HepG2 (cell line): ENCODE measurements at regions not wholly inside any gene's neighbourhood (a gene's known extent, or its start where the extent isn't known, plus 50 kb on each side); places are given as distances from the start of the nearest gene placed in this dataset.

ENCODE experiments used
- FOXJ3 ChIP-seq: sonication (generic); formaldehyde crosslinking; IDR thresholded peaks from 2 replicates; pipeline ENCODE4 v1.4.0; 2020; ENCODE audit warnings: missing genetic modification reagents, mild to moderate bottlenecking, borderline replicate concordance
- GZF1 ChIP-seq: sonication (generic); formaldehyde crosslinking; IDR thresholded peaks from 2 replicates; pipeline ENCODE4 v1.5.1; 2020; ENCODE audit warnings: mild to moderate bottlenecking, missing genetic modification reagents
- JUND ChIP-seq: sonication (generic); formaldehyde crosslinking; IDR thresholded peaks from 2 replicates; pipeline ENCODE4 v1.8.0; 2022; ENCODE audit warnings: mild to moderate bottlenecking, missing genetic modification reagents
- MAFK ChIP-seq, 2 experiments: IDR thresholded peaks in 1 of 2; conservative IDR thresholded peaks in 1 of 2; 2 replicates each; pipeline ENCODE4 v1.6.1; 2011; ENCODE audit warnings: improper control_type of control experiment in 2 of 2, low read length in 2 of 2
- MED8 ChIP-seq: sonication (generic); formaldehyde crosslinking; IDR thresholded peaks from 2 replicates; pipeline ENCODE4 v1.8.1; 2023; ENCODE audit warnings: mild to moderate bottlenecking, missing genetic modification reagents; ENCODE audit not compliant: insufficient replicate concordance
- MTERF4 ChIP-seq: sonication (generic); formaldehyde crosslinking; IDR thresholded peaks from 2 replicates; pipeline ENCODE4 v1.8.0; 2023; ENCODE audit warnings: mild to moderate bottlenecking, missing genetic modification reagents
- RAD21 ChIP-seq: fragments of 450-650 bp; formaldehyde crosslinking; IDR thresholded peaks from 2 replicates; pipeline ENCODE4 v1.5.0; 2020; ENCODE audit warnings: mild to moderate bottlenecking
- SMYD3 ChIP-seq: sonication (generic); formaldehyde crosslinking; IDR thresholded peaks from 2 replicates; pipeline ENCODE4 v1.8.1; 2023; ENCODE audit warnings: mild to moderate bottlenecking, missing genetic modification reagents
- SNRNP70 ChIP-seq: fragments of 200-400 bp; formaldehyde crosslinking; IDR thresholded peaks from 2 replicates; pipeline ENCODE4 v1.6.1; 2017; ENCODE audit warnings: mild to moderate bottlenecking, low read depth, low read length, moderate library complexity
- SOX5 ChIP-seq: IDR thresholded peaks from 2 replicates; pipeline ENCODE4 v1.6.1; 2016; ENCODE audit warnings: borderline replicate concordance
- SRSF9 ChIP-seq: fragments of 200-400 bp; formaldehyde crosslinking; IDR thresholded peaks from 2 replicates; pipeline ENCODE4 v1.6.1; 2018; ENCODE audit warnings: borderline replicate concordance, mild to moderate bottlenecking, low read depth, low read length; ENCODE audit not compliant: insufficient read depth, poor library complexity, severe bottlenecking
- STAG1 ChIP-seq: sonication (generic); formaldehyde crosslinking; IDR thresholded peaks from 2 replicates; pipeline ENCODE4 v1.4.0; 2020; ENCODE audit warnings: missing genetic modification reagents
- ZBTB49 ChIP-seq: sonication (generic); formaldehyde crosslinking; IDR thresholded peaks from 2 replicates; pipeline ENCODE4 v1.4.0; 2020; ENCODE audit warnings: missing genetic modification reagents, borderline replicate concordance
- ZFP37 ChIP-seq: sonication (generic); formaldehyde crosslinking; IDR thresholded peaks from 2 replicates; pipeline ENCODE4 v1.4.0; 2020; ENCODE audit warnings: missing genetic modification reagents, borderline replicate concordance
- ZFY ChIP-seq: sonication (generic); formaldehyde crosslinking; IDR thresholded peaks from 2 replicates; pipeline ENCODE4 v1.4.0; 2020; ENCODE audit warnings: missing genetic modification reagents
- ZMYM4 ChIP-seq: sonication (generic); formaldehyde crosslinking; IDR thresholded peaks from 2 replicates; pipeline ENCODE4 v1.8.1; 2023; ENCODE audit warnings: mild to moderate bottlenecking, missing genetic modification reagents
- ZNF10 ChIP-seq: sonication (generic); formaldehyde crosslinking; IDR thresholded peaks from 2 replicates; pipeline ENCODE4 v1.4.0; 2020; ENCODE audit warnings: mild to moderate bottlenecking, low read depth, missing genetic modification reagents, borderline replicate concordance
- ZNF263 ChIP-seq: sonication (generic); formaldehyde crosslinking; IDR thresholded peaks from 2 replicates; pipeline ENCODE4 v1.4.0; 2020; ENCODE audit warnings: missing genetic modification reagents
- ZNF292 ChIP-seq: sonication (generic); formaldehyde crosslinking; IDR thresholded peaks from 2 replicates; pipeline ENCODE4 v1.8.1; 2022; ENCODE audit warnings: mild to moderate bottlenecking, low read depth, missing genetic modification reagents, borderline replicate concordance
- ZNF354B ChIP-seq: sonication (generic); formaldehyde crosslinking; IDR thresholded peaks from 2 replicates; pipeline ENCODE4 v1.8.0; 2022; ENCODE audit warnings: mild to moderate bottlenecking, missing genetic modification reagents
- ZNF44 ChIP-seq: sonication (generic); formaldehyde crosslinking; IDR thresholded peaks from 2 replicates; pipeline ENCODE4 v1.5.1; 2020; ENCODE audit warnings: mild to moderate bottlenecking, missing genetic modification reagents
- ZNF446 ChIP-seq: sonication (generic); formaldehyde crosslinking; IDR thresholded peaks from 2 replicates; pipeline ENCODE4 v1.5.0; 2020; ENCODE audit warnings: mild to moderate bottlenecking, missing genetic modification reagents
- ZNF614 ChIP-seq: IDR thresholded peaks from 2 replicates; pipeline ENCODE4 v1.6.1; 2018; ENCODE audit warnings: missing biosample characterization, missing genetic modification reagents, inconsistent platforms, borderline replicate concordance
- ZNF644 ChIP-seq: IDR thresholded peaks from 2 replicates; pipeline ENCODE4 v1.6.1; 2016; ENCODE audit warnings: low read depth
- ZNF816 ChIP-seq: sonication (generic); formaldehyde crosslinking; IDR thresholded peaks from 2 replicates; pipeline ENCODE4 v1.8.0; 2022; ENCODE audit warnings: missing genetic modification reagents, mild to moderate bottlenecking, borderline replicate concordance
- ZSCAN31 ChIP-seq: sonication (generic); formaldehyde crosslinking; IDR thresholded peaks from 2 replicates; pipeline ENCODE4 v1.5.0; 2020; ENCODE audit warnings: low read depth, mild to moderate bottlenecking, missing genetic modification reagents
- TF ChIP-seq, protein P1 (sequence below): IDR thresholded peaks from 2 replicates; pipeline ENCODE4 v1.6.1; 2016; ENCODE audit warnings: low read depth
- TF ChIP-seq, protein P2 (sequence below): sonication (generic); formaldehyde crosslinking; IDR thresholded peaks from 2 replicates; pipeline ENCODE4 v1.8.0; 2022; ENCODE audit warnings: missing genetic modification reagents, low read depth, mild to moderate bottlenecking, borderline replicate concordance

DNA sequence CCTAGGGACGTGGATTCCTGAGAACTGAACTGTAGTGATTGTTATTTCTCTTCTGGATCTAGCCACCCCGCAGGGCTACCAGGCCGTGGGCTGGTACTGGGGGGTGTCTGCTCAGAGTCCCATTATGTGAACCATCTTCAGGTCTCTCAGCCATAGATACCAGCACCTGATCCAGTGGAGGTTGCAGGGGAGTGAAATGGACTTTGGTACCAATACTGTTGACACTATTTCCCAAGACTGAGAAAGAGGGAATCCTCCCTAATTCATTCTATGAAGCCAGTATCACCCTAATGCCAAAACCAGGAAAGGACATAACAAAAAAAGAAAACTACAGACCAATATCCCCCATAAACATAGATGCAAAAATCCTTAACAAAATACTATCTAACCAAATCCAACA lies 237.0 kb upstream of the AGTR1 start (continued):
- TF ChIP-seq ZNF446 (CRISPR knock-in tag) (no peak), ZFP37 (CRISPR knock-in tag) (no peak), SRSF9 (no peak), ZBTB49 (CRISPR knock-in tag) (no peak), ZNF263 (CRISPR knock-in tag) (peak; percentile 85), ZNF44 (CRISPR knock-in tag) (no peak), ZNF10 (CRISPR knock-in tag) (no peak), SNRNP70 (no peak), FOXJ3 (CRISPR knock-in tag) (peak; percentile 26; the same call in 1 of the 2 replicates), RAD21 (no peak), ZNF354B (CRISPR knock-in tag) (no peak), ZNF614 (0 out of 2 replicates have a peak, but pooled peaks have one; percentile 20), ZNF292 (CRISPR knock-in tag) (no peak), SOX5 (0 out of 2 replicates have a peak, but pooled peaks have one; percentile 7), STAG1 (CRISPR knock-in tag) (0 out of 2 replicates have a peak, but pooled peaks have one; percentile 7), ZMYM4 (CRISPR knock-in tag) (peak; percentile 71; the same call in 1 of the 2 replicates), JUND (CRISPR knock-in tag) (no peak), ZSCAN31 (CRISPR knock-in tag) (no peak), SMYD3 (no peak), ZNF644 (CRISPR knock-in tag) (peak; percentile 65; the same call in 1 of the 2 replicates), GZF1 (CRISPR knock-in tag) (no peak), MED8 (no peak), ZNF816 (CRISPR knock-in tag) (no peak), MTERF4 (CRISPR knock-in tag) (no peak), MAFK (conservative IDR thresholded peaks at IDR 0.05 in 1 of 2, IDR thresholded peaks at IDR 0.05 in 1 of 2; ENCODE audit: low read length in 2 of 2) (no peak), ZFY (CRISPR knock-in tag) (no peak)
- TF ChIP-seq, protein P1, sequence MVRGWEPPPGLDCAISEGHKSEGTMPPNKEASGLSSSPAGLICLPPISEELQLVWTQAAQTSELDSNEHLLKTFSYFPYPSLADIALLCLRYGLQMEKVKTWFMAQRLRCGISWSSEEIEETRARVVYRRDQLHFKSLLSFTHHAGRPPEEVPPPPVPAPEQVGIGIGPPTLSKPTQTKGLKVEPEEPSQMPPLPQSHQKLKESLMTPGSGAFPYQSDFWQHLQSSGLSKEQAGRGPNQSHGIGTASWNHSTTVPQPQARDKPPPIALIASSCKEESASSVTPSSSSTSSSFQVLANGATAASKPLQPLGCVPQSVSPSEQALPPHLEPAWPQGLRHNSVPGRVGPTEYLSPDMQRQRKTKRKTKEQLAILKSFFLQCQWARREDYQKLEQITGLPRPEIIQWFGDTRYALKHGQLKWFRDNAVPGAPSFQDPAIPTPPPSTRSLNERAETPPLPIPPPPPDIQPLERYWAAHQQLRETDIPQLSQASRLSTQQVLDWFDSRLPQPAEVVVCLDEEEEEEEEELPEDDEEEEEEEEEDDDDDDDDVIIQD (CRISPR knock-in tag) = peak; percentile 75; the same call in 1 of the 2 replicates
- TF ChIP-seq, protein P2, sequence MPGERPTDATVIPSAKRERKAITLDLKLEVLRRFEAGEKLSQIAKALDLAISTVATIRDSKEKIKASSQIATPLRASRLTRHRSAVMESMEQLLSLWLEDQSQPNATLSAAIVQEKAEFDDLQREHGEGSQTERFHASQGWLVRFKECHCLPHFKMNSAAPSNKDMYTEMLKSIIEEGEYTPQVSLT (CRISPR knock-in tag) = no peak
